ENCODE measurements at regions not wholly inside any gene's neighbourhood (a gene's known extent, or its start where the extent isn't known, plus 50 kb on each side); places are given as distances from the start of the nearest gene placed in this dataset.

- no peaks in the 10 kb centered on the region for H3K36me3 ChIP-seq (ENCODE audit: control insufficient read depth in 2 of 4, insufficient read depth in 4 of 4, low read length in 3 of 4)
- no peak overlapping the region for H4K8ac ChIP-seq (ENCODE audit: extremely low read depth, insufficient read depth, low read length)
- no peaks in the 10 kb centered on the region for H3K23me2 ChIP-seq (ENCODE audit: low read depth, low read length)
- H3K4me1 ChIP-seq (replicated peaks in 1 of 4; ENCODE audit: control insufficient read depth in 3 of 4, insufficient read depth in 4 of 4, low read length in 3 of 4): peaks cover 0 to 4% (median 2%) of the 10 kb centered on the region in 4 experiments; a peak in 2 of 7 replicates
- no peak overlapping the region for H2BK12ac ChIP-seq (ENCODE audit: low read depth, low read length)
- no peak overlapping the region for H3K14ac ChIP-seq (ENCODE audit: insufficient read length)
- H3K27ac ChIP-seq (ENCODE audit: low read depth, low read length): no peak overlapping the region
- H3K27me3 ChIP-seq (replicated peaks in 1 of 4; ENCODE audit: control insufficient read depth in 3 of 4, extremely low read depth in 1 of 4, insufficient read depth in 3 of 4, low read length in 3 of 4): no peaks in the 10 kb centered on the region
- no peak overlapping the region for H3K4me2 ChIP-seq (ENCODE audit: insufficient read depth in 1 of 2, low read depth in 2 of 2, low read length in 2 of 2)
- no peaks in the 10 kb centered on the region for H4K20me1 ChIP-seq (replicated peaks in 1 of 2; ENCODE audit: control insufficient read depth in 1 of 2, insufficient read depth in 2 of 2, low read length in 2 of 2)
- H2BK20ac ChIP-seq (ENCODE audit: low read length): no peak overlapping the region
- H4K91ac ChIP-seq (replicated peaks; ENCODE audit: insufficient read length, low read length): no peak overlapping the region
- no peak overlapping the region for H2BK5ac ChIP-seq (ENCODE audit: low read depth, low read length)
- H3K23ac ChIP-seq (ENCODE audit: insufficient read length): no peak overlapping the region
- DNase-seq (ENCODE audit: low read depth in 1 of 2, low spot score in 2 of 2) (no peak), FAIRE-seq (no peak)
- no peak overlapping the region for H2AFZ ChIP-seq (ENCODE audit: low read length)
- no peak overlapping the region for H2BK15ac ChIP-seq (ENCODE audit: low read length)
- H3K9ac ChIP-seq (replicated peaks in 1 of 4; ENCODE audit: extremely low read depth in 1 of 4, low read depth in 3 of 4, low read length in 3 of 4): no peak overlapping the region
- H3K9me3 ChIP-seq (ENCODE audit: insufficient read depth in 2 of 2, low read depth in 1 of 2, low read length in 1 of 2): no peaks in the 10 kb centered on the region
- ChIA-PET POLR2A (ENCODE audit: partially characterized antibody) (no interaction called here), CTCF (ENCODE audit: partially characterized antibody) (interaction anchor here (0.6 to 6.4 kb wide), 3 partner anchors 8 to 32 kb away, joined by 4 to 45 read pairs (median 5); no protein-coding TSS in a partner anchor)
- H4K5ac ChIP-seq (ENCODE audit: insufficient read length, low read depth, low read length): no peak overlapping the region
- H3K18ac ChIP-seq (ENCODE audit: extremely low read depth, low read length): no peak overlapping the region
- H2AK5ac ChIP-seq (ENCODE audit: low read depth, low read length): no peak overlapping the region
- H2BK120ac ChIP-seq (replicated peaks; ENCODE audit: low read depth, low read length): no peak overlapping the region
- 93% methylated on average over 5 of the region's 5 CpGs; no CpG with 5 or more reads in 1 of the 2 experiments for WGBS, 2 experiments (ENCODE audit: extremely low coverage in 1 of 2, insufficient coverage in 1 of 2, insufficient read length in 1 of 2, insufficient replicate concordance in 2 of 2, low coverage in 1 of 2, low lambda C conversion rate in 2 of 2, missing lambda C conversion rate in 1 of 2)
- no peaks in the 10 kb centered on the region for H3K79me1 ChIP-seq (ENCODE audit: low read depth, low read length)
- H3K56ac ChIP-seq (replicated peaks; ENCODE audit: insufficient read length, low read depth, low read length): no peak overlapping the region
- no peak overlapping the region for H3K4ac ChIP-seq (replicated peaks; ENCODE audit: insufficient read length, low read depth, low read length)
- H3K79me2 ChIP-seq (ENCODE audit: control insufficient read depth in 1 of 2, insufficient read depth in 2 of 2, low read length in 2 of 2): no peaks in the 10 kb centered on the region
- H3K4me3 ChIP-seq (ENCODE audit: extremely low read depth in 1 of 4, insufficient read depth in 2 of 4, low read depth in 3 of 4, low read length in 4 of 4): no peak overlapping the region
- no peak for TF ChIP-seq ATF2 (IDR thresholded peaks at IDR 0.05; ENCODE audit: low read length)
- no peak for TF ChIP-seq SIN3A (conservative IDR thresholded peaks at IDR 0.05 in 1 of 2, IDR thresholded peaks at IDR 0.05 in 1 of 2; ENCODE audit: low read depth in 1 of 2, low read length in 2 of 2)
- no peak for TF ChIP-seq RBBP5 (IDR thresholded peaks at IDR 0.05; ENCODE audit: borderline replicate concordance, low read depth, low read length)
- TF ChIP-seq CTCF (IDR thresholded peaks at IDR 0.05; ENCODE audit: control extremely low read depth in 1 of 3, insufficient read depth in 1 of 3, low read depth in 1 of 3, low read length in 3 of 3): no peak
- no peak for TF ChIP-seq FOSL1 (IDR thresholded peaks at IDR 0.05; ENCODE audit: insufficient read depth, low read depth, low read length)
- no peak for TF ChIP-seq NRF1 (IDR thresholded peaks at IDR 0.05; ENCODE audit: low read depth, low read length)
- no peak for TF ChIP-seq SIRT6 (IDR thresholded peaks at IDR 0.05; ENCODE audit: low read length)
- no peak for TF ChIP-seq CHD2 (IDR thresholded peaks at IDR 0.05; ENCODE audit: low read length)
- TF ChIP-seq KDM4A (IDR thresholded peaks at IDR 0.05; ENCODE audit: low read depth, low read length, severe bottlenecking): no peak
- no peak for TF ChIP-seq BACH1 (IDR thresholded peaks at IDR 0.05; ENCODE audit: low read length)
- no peak for TF ChIP-seq TCF12 (IDR thresholded peaks at IDR 0.05; ENCODE audit: low read depth, low read length)
Observed at GRCh38 chr10:120744040-120744439, 107.1 kb upstream of the WDR11 start.

Data from H1 (cell line).